Liver (tissue), 8 donors: ENCODE measurements at regions not wholly inside any gene's neighbourhood (a gene's known extent, or its start where the extent isn't known, plus 50 kb on each side); places are given as distances from the start of the nearest gene placed in this dataset.

Experiments
- DNase-seq: peaks from one replicate; pipeline ENCODE4 v3.0.0-alpha.2; 2017; ENCODE audit warnings: low spot score
- H3K27ac ChIP-seq, 2 donors: one replicate each; pipeline ENCODE4 v1.7.0; 2013; ENCODE audit warnings: inconsistent platforms in 2 of 2, low read length in 2 of 2, control low read depth in 1 of 2, low read depth in 1 of 2, mild to moderate bottlenecking in 1 of 2
- H3K27me3 ChIP-seq, 4 donors: one replicate each; pipeline versions ENCODE4 v1.6.1 to v1.7.0; 2013; ENCODE audit warnings: low read length in 3 of 4, inconsistent platforms in 1 of 4, mild to moderate bottlenecking in 1 of 4, moderate library complexity in 1 of 4; ENCODE audit not compliant: control insufficient read depth in 4 of 4, insufficient read depth in 4 of 4
- H3K36me3 ChIP-seq, 4 donors: one replicate each; pipeline versions ENCODE4 v1.6.1 to v1.7.0; 2013; ENCODE audit warnings: low read length in 3 of 4, mild to moderate bottlenecking in 3 of 4, low read depth in 1 of 4, moderate library complexity in 1 of 4; ENCODE audit not compliant: control insufficient read depth in 4 of 4, insufficient read depth in 3 of 4
- H3K4me1 ChIP-seq, 4 donors: one replicate each; pipeline versions ENCODE4 v1.6.1 to v1.7.0; 2013; ENCODE audit warnings: low read length in 3 of 4, mild to moderate bottlenecking in 3 of 4, moderate library complexity in 1 of 4; ENCODE audit not compliant: control insufficient read depth in 4 of 4, insufficient read depth in 4 of 4
- H3K4me3 ChIP-seq, 3 donors: one replicate each; pipeline versions ENCODE4 v1.6.1 to v1.7.0; 2013; ENCODE audit warnings: low read length in 3 of 3, control low read depth in 1 of 3, low read depth in 1 of 3, mild to moderate bottlenecking in 1 of 3
- H3K9ac ChIP-seq, 2 donors: one replicate each; pipeline ENCODE4 v1.7.0; 2013; ENCODE audit warnings: low read length in 2 of 2, mild to moderate bottlenecking in 2 of 2, moderate library complexity in 2 of 2, control low read depth in 1 of 2, low read depth in 1 of 2
- H3K9me3 ChIP-seq, 4 donors: one replicate each; pipeline versions ENCODE4 v1.6.1 to v1.7.0; 2013; ENCODE audit warnings: low read length in 3 of 4; ENCODE audit not compliant: control insufficient read depth in 4 of 4
- CTCF ChIP-seq: fragments of 150-350 bp; IDR thresholded peaks from 2 replicates; pipeline ENCODE4 v1.5.1; 2017; ENCODE audit warnings: improper control_type of control experiment, low read depth, low read length; ENCODE audit not compliant: missing input control
- EGR1 ChIP-seq, 2 donors: IDR thresholded peaks; 2 replicates each; pipeline ENCODE4 v1.6.1; 2016 to 2018; ENCODE audit warnings: antibody characterized with exemption in 2 of 2, low read depth in 2 of 2
- FOXA1 ChIP-seq: IDR thresholded peaks from 2 replicates; pipeline ENCODE4 v1.6.1; 2016; ENCODE audit warnings: antibody characterized with exemption
- FOXA2 ChIP-seq: IDR thresholded peaks from 2 replicates; pipeline ENCODE4 v1.6.1; 2016; ENCODE audit warnings: antibody characterized with exemption
- HNF4A ChIP-seq, 2 donors: conservative IDR thresholded peaks; 2 replicates each; pipeline ENCODE4 v1.6.1; 2016; ENCODE audit warnings: antibody characterized with exemption in 2 of 2, mild to moderate bottlenecking in 2 of 2
- HNF4G ChIP-seq: IDR thresholded peaks from 2 replicates; pipeline ENCODE4 v1.6.1; 2016; ENCODE audit warnings: antibody characterized with exemption
- JUND ChIP-seq, 2 donors: IDR thresholded peaks; 2 replicates each; pipeline ENCODE4 v1.6.1; 2016; ENCODE audit warnings: antibody characterized with exemption in 2 of 2
- NR2F2 ChIP-seq: IDR thresholded peaks from 2 replicates; pipeline ENCODE4 v1.6.1; 2016; ENCODE audit warnings: antibody characterized with exemption
- RAD21 ChIP-seq, 2 donors: IDR thresholded peaks; 2 replicates each; pipeline ENCODE4 v1.6.1; 2016; ENCODE audit warnings: antibody characterized with exemption in 2 of 2, mild to moderate bottlenecking in 2 of 2
- RXRA ChIP-seq, 2 donors: IDR thresholded peaks; 2 replicates each; pipeline ENCODE4 v1.6.1; 2017 to 2018; ENCODE audit warnings: antibody characterized with exemption in 2 of 2, mild to moderate bottlenecking in 1 of 2
- SP1 ChIP-seq: IDR thresholded peaks from 2 replicates; pipeline ENCODE4 v1.6.1; 2018; ENCODE audit warnings: antibody characterized with exemption, mild to moderate bottlenecking
- TAF1 ChIP-seq: conservative IDR thresholded peaks from 2 replicates; pipeline ENCODE4 v1.6.1; 2016; ENCODE audit warnings: antibody characterized with exemption, mild to moderate bottlenecking
- YY1 ChIP-seq: IDR thresholded peaks from 2 replicates; pipeline ENCODE4 v1.6.1; 2016; ENCODE audit warnings: antibody characterized with exemption, mild to moderate bottlenecking
- WGBS: extraction: QIAGEN DNeasy Blood & Tissue Kit; methylation state at CpG from one replicate; pipeline ENCODE4 v1.1.7; 2013; 5-methylcytosine and 5-hydroxymethylcytosine counted together
- TF ChIP-seq, protein P1 (sequence below): IDR thresholded peaks from 2 replicates; pipeline ENCODE4 v1.6.1; 2016; ENCODE audit warnings: antibody characterized with exemption
- TF ChIP-seq, protein P2 (sequence below): IDR thresholded peaks from 2 replicates; pipeline ENCODE4 v1.6.1; 2016; ENCODE audit warnings: antibody characterized with exemption
- TF ChIP-seq, protein P3 (sequence below): IDR thresholded peaks from 2 replicates; pipeline ENCODE4 v1.6.1; 2016; ENCODE audit warnings: antibody characterized with exemption, mild to moderate bottlenecking
- donor health status: healthy.
- donor health status: healthy.
- donor health status: healthy.
- donor health status: healthy.
- donor health status: healthy.

DNA sequence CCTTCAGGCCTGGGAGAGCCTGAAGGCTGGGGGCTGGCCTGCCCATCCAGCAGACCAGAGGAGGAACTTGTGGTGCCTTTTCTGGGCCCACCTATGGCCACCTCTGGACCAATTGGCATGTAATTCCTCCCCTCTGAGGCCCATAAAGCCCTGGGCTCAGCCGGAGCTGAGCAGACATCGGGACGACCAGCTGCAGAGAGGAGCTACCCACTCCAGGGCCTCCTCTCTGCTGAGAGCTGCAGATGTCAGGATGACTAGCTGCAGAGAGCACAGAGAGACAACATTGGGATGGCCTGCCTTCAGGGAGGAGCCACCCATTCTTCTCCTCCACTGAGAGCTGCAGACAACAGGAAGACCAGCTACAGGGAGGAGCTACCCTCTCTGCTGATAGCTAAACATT lies 370.1 kb downstream of the CD83 start:
- Histone ChIP-seq H3K9me3 (peaks cover 0 to 1% (median 0%) of the 10 kb centered on the region in 4 donors), H3K36me3 (no peaks in the 10 kb centered on the region), H3K4me3 (no peak overlapping the region), H3K4me1 (no peaks in the 10 kb centered on the region), H3K27ac (no peak overlapping the region), H3K27me3 (no peaks in the 10 kb centered on the region), H3K9ac (no peak overlapping the region)
- TF ChIP-seq, protein P1, sequence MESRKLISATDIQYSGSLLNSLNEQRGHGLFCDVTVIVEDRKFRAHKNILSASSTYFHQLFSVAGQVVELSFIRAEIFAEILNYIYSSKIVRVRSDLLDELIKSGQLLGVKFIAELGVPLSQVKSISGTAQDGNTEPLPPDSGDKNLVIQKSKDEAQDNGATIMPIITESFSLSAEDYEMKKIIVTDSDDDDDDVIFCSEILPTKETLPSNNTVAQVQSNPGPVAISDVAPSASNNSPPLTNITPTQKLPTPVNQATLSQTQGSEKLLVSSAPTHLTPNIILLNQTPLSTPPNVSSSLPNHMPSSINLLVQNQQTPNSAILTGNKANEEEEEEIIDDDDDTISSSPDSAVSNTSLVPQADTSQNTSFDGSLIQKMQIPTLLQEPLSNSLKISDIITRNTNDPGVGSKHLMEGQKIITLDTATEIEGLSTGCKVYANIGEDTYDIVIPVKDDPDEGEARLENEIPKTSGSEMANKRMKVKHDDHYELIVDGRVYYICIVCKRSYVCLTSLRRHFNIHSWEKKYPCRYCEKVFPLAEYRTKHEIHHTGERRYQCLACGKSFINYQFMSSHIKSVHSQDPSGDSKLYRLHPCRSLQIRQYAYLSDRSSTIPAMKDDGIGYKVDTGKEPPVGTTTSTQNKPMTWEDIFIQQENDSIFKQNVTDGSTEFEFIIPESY, result no peak
- TF ChIP-seq SP1 (no peak), RAD21 (IDR thresholded peaks at IDR 0.05) (no peak), RXRA (IDR thresholded peaks at IDR 0.05) (no peak), YY1 (no peak), CTCF (no peak), TAF1 (no peak), JUND (IDR thresholded peaks at IDR 0.05) (no peak)
- TF ChIP-seq, protein P2, sequence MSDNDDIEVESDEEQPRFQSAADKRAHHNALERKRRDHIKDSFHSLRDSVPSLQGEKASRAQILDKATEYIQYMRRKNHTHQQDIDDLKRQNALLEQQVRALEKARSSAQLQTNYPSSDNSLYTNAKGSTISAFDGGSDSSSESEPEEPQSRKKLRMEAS, result no peak
- WGBS, result 96% methylated on average over 3 of the region's 3 CpGs
- DNase-seq, result peak; percentile 22

- 94% methylated on average over 2 of the region's 2 CpGs for WGBS
- no peak for DNase-seq
- Histone ChIP-seq H3K27me3 (no peaks in the 10 kb centered on the region), H3K9me3 (peaks cover 0 to 4% (median 0%) of the 10 kb centered on the region in 4 donors), H3K27ac (no peak overlapping the region), H3K9ac (no peak overlapping the region), H3K4me1 (no peaks in the 10 kb centered on the region), H3K36me3 (no peaks in the 10 kb centered on the region), H3K4me3 (no peak overlapping the region)
- TF ChIP-seq, protein P1, result no peak
- TF ChIP-seq FOXA2 (no peak), FOXA1 (no peak), NR2F2 (no peak), HNF4G (no peak), RXRA (IDR thresholded peaks at IDR 0.05) (no peak), HNF4A (conservative IDR thresholded peaks at IDR 0.05) (no peak)
Observed at GRCh38 chr6:14488180-14488579, 370.6 kb downstream of the CD83 start.

DNA sequence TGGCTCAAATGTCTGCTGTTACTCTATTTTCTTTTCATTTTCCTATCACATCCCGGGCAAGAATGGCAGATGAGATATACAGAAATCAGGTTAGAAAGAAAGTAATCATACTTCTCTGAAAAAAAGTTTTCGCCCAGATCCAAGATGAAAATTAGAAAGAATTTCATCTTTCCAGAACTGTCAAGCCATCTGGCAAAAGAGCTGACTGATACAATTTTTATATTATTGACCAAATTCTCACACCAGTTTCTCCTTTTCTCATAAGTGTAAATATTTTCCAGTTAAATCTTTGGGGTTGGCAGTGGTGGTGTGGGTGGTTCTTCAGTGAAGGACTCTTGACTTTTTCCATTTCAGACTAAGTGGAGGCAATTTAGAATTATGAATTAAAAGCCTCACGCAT lies 371.9 kb downstream of the CD83 start:
- H3K9me3 ChIP-seq, result peaks cover 0 to 4% (median 0%) of the 10 kb centered on the region in 4 donors
- no peaks in the 10 kb centered on the region for H3K36me3 ChIP-seq
- H3K27ac ChIP-seq, result no peak overlapping the region
- DNase-seq, result no peak
- no peak overlapping the region for H3K4me3 ChIP-seq
- no peaks in the 10 kb centered on the region for H3K27me3 ChIP-seq
- H3K9ac ChIP-seq, result no peak overlapping the region
- no peaks in the 10 kb centered on the region for H3K4me1 ChIP-seq
- 94% methylated on average over 3 of the region's 3 CpGs for WGBS
- TF ChIP-seq RAD21 (IDR thresholded peaks at IDR 0.05) (no peak), RXRA (IDR thresholded peaks at IDR 0.05) (no peak), SP1 (no peak), EGR1 (IDR thresholded peaks at IDR 0.05; ENCODE audit: low read depth in 2 of 2) (no peak)
- TF ChIP-seq, protein P2, result no peak
- TF ChIP-seq, protein P3, sequence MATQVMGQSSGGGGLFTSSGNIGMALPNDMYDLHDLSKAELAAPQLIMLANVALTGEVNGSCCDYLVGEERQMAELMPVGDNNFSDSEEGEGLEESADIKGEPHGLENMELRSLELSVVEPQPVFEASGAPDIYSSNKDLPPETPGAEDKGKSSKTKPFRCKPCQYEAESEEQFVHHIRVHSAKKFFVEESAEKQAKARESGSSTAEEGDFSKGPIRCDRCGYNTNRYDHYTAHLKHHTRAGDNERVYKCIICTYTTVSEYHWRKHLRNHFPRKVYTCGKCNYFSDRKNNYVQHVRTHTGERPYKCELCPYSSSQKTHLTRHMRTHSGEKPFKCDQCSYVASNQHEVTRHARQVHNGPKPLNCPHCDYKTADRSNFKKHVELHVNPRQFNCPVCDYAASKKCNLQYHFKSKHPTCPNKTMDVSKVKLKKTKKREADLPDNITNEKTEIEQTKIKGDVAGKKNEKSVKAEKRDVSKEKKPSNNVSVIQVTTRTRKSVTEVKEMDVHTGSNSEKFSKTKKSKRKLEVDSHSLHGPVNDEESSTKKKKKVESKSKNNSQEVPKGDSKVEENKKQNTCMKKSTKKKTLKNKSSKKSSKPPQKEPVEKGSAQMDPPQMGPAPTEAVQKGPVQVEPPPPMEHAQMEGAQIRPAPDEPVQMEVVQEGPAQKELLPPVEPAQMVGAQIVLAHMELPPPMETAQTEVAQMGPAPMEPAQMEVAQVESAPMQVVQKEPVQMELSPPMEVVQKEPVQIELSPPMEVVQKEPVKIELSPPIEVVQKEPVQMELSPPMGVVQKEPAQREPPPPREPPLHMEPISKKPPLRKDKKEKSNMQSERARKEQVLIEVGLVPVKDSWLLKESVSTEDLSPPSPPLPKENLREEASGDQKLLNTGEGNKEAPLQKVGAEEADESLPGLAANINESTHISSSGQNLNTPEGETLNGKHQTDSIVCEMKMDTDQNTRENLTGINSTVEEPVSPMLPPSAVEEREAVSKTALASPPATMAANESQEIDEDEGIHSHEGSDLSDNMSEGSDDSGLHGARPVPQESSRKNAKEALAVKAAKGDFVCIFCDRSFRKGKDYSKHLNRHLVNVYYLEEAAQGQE, result no peak
